H1 (cell line): ENCODE measurements at regions not wholly inside any gene's neighbourhood (a gene's known extent, or its start where the extent isn't known, plus 50 kb on each side); places are given as distances from the start of the nearest gene placed in this dataset.

Experiments
- CTCF ChIA-PET: fragments of 300-600 bp; sonication (Branson Sonifier 250); formaldehyde crosslinking; loops from one replicate; lab custom pipeline; 2021; ENCODE audit not compliant: partially characterized antibody; lab: Charles Lee
- POLR2A ChIA-PET: fragments of 300-600 bp; sonication (Branson Sonifier 250); formaldehyde crosslinking; loops from one replicate; lab custom pipeline; 2021; ENCODE audit warnings: inconsistent platforms; ENCODE audit not compliant: partially characterized antibody; lab: Charles Lee
- DNase-seq, 2 experiments: peaks; one replicate each; pipeline versions ENCODE4 v3.0.0 to v3.0.0-alpha.2; 2010 to 2022; ENCODE audit warnings: low spot score in 2 of 2, low read depth in 1 of 2, mixed read lengths in 1 of 2
- FAIRE-seq: peaks from 2 replicates; lab custom pipeline; 2011; peaks lifted over from hg19 to GRCh38; lab: Jason Lieb, UNC
- H2AFZ ChIP-seq: 2 replicates; pipeline ENCODE4 v1.8.1; 2012; ENCODE audit warnings: low read length, inconsistent platforms
- H2AK5ac ChIP-seq: 2 replicates; pipeline ENCODE4 v1.6.1; 2013; ENCODE audit warnings: low read depth, low read length
- H2BK120ac ChIP-seq: replicated peaks from 2 replicates; pipeline ENCODE3; 2013; ENCODE audit warnings: low read depth, low read length, inconsistent platforms
- H2BK12ac ChIP-seq: 2 replicates; pipeline ENCODE4 v1.6.1; 2013; ENCODE audit warnings: low read depth, low read length
- H2BK15ac ChIP-seq: 2 replicates; pipeline ENCODE4 v1.6.1; 2013; ENCODE audit warnings: low read length
- H2BK20ac ChIP-seq: 2 replicates; pipeline ENCODE4 v1.6.1; 2013; ENCODE audit warnings: low read length
- H2BK5ac ChIP-seq: 2 replicates; pipeline ENCODE4 v1.6.1; 2013; ENCODE audit warnings: low read depth, low read length
- H3K14ac ChIP-seq: 2 replicates; pipeline ENCODE4 v1.6.1; 2013; ENCODE audit warnings: inconsistent platforms; ENCODE audit not compliant: insufficient read length
- H3K18ac ChIP-seq: 2 replicates; pipeline ENCODE4 v1.6.1; 2013; ENCODE audit warnings: low read length; ENCODE audit errors: extremely low read depth
- H3K23ac ChIP-seq: 2 replicates; pipeline ENCODE4 v1.6.1; 2013; ENCODE audit warnings: inconsistent platforms; ENCODE audit not compliant: insufficient read length
- H3K23me2 ChIP-seq: 2 replicates; pipeline ENCODE4 v1.6.1; 2013; ENCODE audit warnings: low read depth, low read length
- H3K27ac ChIP-seq: 2 replicates; pipeline ENCODE4 v1.6.1; 2011; ENCODE audit warnings: low read depth, low read length, inconsistent platforms
- H3K27me3 ChIP-seq, 4 experiments: replicated peaks in 1 of 4; 1 replicate in 1 of 4; 2 replicates in 3 of 4; pipeline versions ENCODE4 v1.6.1 to v1.8.1; 2011 to 2013; ENCODE audit warnings: low read length in 3 of 4, mild to moderate bottlenecking in 3 of 4, inconsistent platforms in 2 of 4, mixed read lengths in 2 of 4, moderate library complexity in 1 of 4; ENCODE audit not compliant: control insufficient read depth in 3 of 4, insufficient read depth in 3 of 4; ENCODE audit errors: extremely low read depth in 1 of 4
- H3K36me3 ChIP-seq, 4 experiments: 2 replicates each; pipeline versions ENCODE4 v1.6.1 to v1.8.1; 2011 to 2013; ENCODE audit warnings: mild to moderate bottlenecking in 4 of 4, low read length in 3 of 4, moderate library complexity in 2 of 4, control low read depth in 1 of 4, inconsistent platforms in 1 of 4; ENCODE audit not compliant: insufficient read depth in 4 of 4, control insufficient read depth in 2 of 4
- H3K4ac ChIP-seq: replicated peaks from 2 replicates; pipeline ENCODE3; 2013; ENCODE audit warnings: low read length, low read depth, mixed read lengths, inconsistent platforms; ENCODE audit not compliant: insufficient read length
- H3K4me1 ChIP-seq, 4 experiments: replicated peaks in 1 of 4; 1 replicate in 1 of 4; 2 replicates in 3 of 4; pipeline versions ENCODE4 v1.6.1 to v1.8.1; 2011 to 2013; ENCODE audit warnings: low read length in 3 of 4, inconsistent platforms in 2 of 4, mixed read lengths in 1 of 4; ENCODE audit not compliant: insufficient read depth in 4 of 4, control insufficient read depth in 3 of 4
- H3K4me2 ChIP-seq, 2 experiments: 2 replicates each; pipeline versions ENCODE4 v1.6.1 to v1.8.1; 2011 to 2013; ENCODE audit warnings: low read depth in 2 of 2, low read length in 2 of 2, control low read depth in 1 of 2, inconsistent platforms in 1 of 2, mild to moderate bottlenecking in 1 of 2; ENCODE audit not compliant: insufficient read depth in 1 of 2
- H3K4me3 ChIP-seq, 4 experiments: fragments of 200-600, 300-600 bp in 1 of 4; sonication (generic), shearing (Covaris generic), sonication (Bioruptor Twin) in 1 of 4; 2 replicates each; pipeline versions ENCODE4 v1.5.1 to v1.8.1; 2011 to 2016; ENCODE audit warnings: low read length in 4 of 4, low read depth in 3 of 4, control low read depth in 2 of 4, inconsistent platforms in 2 of 4, mild to moderate bottlenecking in 2 of 4, mixed read lengths in 1 of 4, moderate library complexity in 1 of 4; ENCODE audit not compliant: insufficient read depth in 2 of 4; ENCODE audit errors: extremely low read depth in 1 of 4
- H3K56ac ChIP-seq: replicated peaks from 2 replicates; pipeline ENCODE3; 2013; ENCODE audit warnings: low read depth, mild to moderate bottlenecking, mixed read lengths, low read length, inconsistent platforms; ENCODE audit not compliant: insufficient read length
- H3K79me1 ChIP-seq: 2 replicates; pipeline ENCODE4 v1.6.1; 2013; ENCODE audit warnings: low read depth, low read length, control low read depth
- H3K79me2 ChIP-seq, 2 experiments: 2 replicates each; pipeline versions ENCODE4 v1.6.1 to v1.8.1; 2012 to 2013; ENCODE audit warnings: low read length in 2 of 2, mild to moderate bottlenecking in 2 of 2, inconsistent platforms in 1 of 2; ENCODE audit not compliant: insufficient read depth in 2 of 2, control insufficient read depth in 1 of 2
- H3K9ac ChIP-seq, 4 experiments: replicated peaks in 1 of 4; 1 replicate in 1 of 4; 2 replicates in 3 of 4; pipeline versions ENCODE4 v1.6.1 to v1.8.1; 2011 to 2013; ENCODE audit warnings: low read depth in 3 of 4, low read length in 3 of 4, control low read depth in 2 of 4, mild to moderate bottlenecking in 2 of 4, moderate library complexity in 2 of 4, inconsistent platforms in 1 of 4; ENCODE audit errors: extremely low read depth in 1 of 4
- H3K9me3 ChIP-seq, 2 experiments: 2 replicates each; pipeline versions ENCODE4 v1.6.1 to v1.8.1; 2012 to 2013; ENCODE audit warnings: mild to moderate bottlenecking in 2 of 2, moderate library complexity in 2 of 2, control low read depth in 1 of 2, inconsistent platforms in 1 of 2, low read depth in 1 of 2, low read length in 1 of 2, mixed read lengths in 1 of 2; ENCODE audit not compliant: insufficient read depth in 2 of 2
- H4K20me1 ChIP-seq, 2 experiments: replicated peaks in 1 of 2; 2 replicates each; pipeline versions ENCODE3 to v1.8.1; 2011 to 2013; ENCODE audit warnings: inconsistent platforms in 2 of 2, low read length in 2 of 2, mild to moderate bottlenecking in 1 of 2; ENCODE audit not compliant: insufficient read depth in 2 of 2, control insufficient read depth in 1 of 2
- H4K5ac ChIP-seq: 2 replicates; pipeline ENCODE4 v1.6.1; 2013; ENCODE audit warnings: low read length, low read depth, mixed read lengths, inconsistent platforms; ENCODE audit not compliant: insufficient read length
- H4K8ac ChIP-seq: 2 replicates; pipeline ENCODE4 v1.8.0; 2013; ENCODE audit warnings: mild to moderate bottlenecking, moderate library complexity, low read length, inconsistent platforms; ENCODE audit not compliant: insufficient read depth; ENCODE audit errors: extremely low read depth
- H4K91ac ChIP-seq: replicated peaks from 2 replicates; pipeline ENCODE3; 2013; ENCODE audit warnings: low read length, mixed read lengths, inconsistent platforms; ENCODE audit not compliant: insufficient read length
- BRCA1 ChIP-seq: IDR thresholded peaks from 2 replicates; pipeline ENCODE4 v1.6.1; 2012; ENCODE audit warnings: low read depth, low read length, improper control_type of control experiment
- CBX8 ChIP-seq: fragments of 300-800, 300-1000 bp; sonication (generic); IDR thresholded peaks from 2 replicates; pipeline ENCODE4 v1.7.1; 2016; ENCODE audit warnings: low read depth, low read length, borderline replicate concordance
- EGR1 ChIP-seq: IDR thresholded peaks from 2 replicates; pipeline ENCODE4 v1.6.1; 2011; ENCODE audit warnings: low read depth, low read length, borderline replicate concordance
- EZH2 ChIP-seq: fragments of 200-600 bp; sonication (generic); IDR thresholded peaks from 2 replicates; pipeline ENCODE4 v1.7.1; 2012; ENCODE audit warnings: low read depth, mild to moderate bottlenecking, moderate library complexity, low read length, inconsistent platforms; ENCODE audit not compliant: severe bottlenecking
- GABPA ChIP-seq: IDR thresholded peaks from 2 replicates; pipeline ENCODE4 v1.6.1; 2011; ENCODE audit warnings: mild to moderate bottlenecking, low read length, moderate library complexity, borderline replicate concordance; ENCODE audit not compliant: insufficient read depth
- HDAC6 ChIP-seq: IDR thresholded peaks from one replicate; pipeline ENCODE4 v1.7.1; 2012; ENCODE audit warnings: low read depth, mild to moderate bottlenecking, inconsistent platforms, low read length, moderate library complexity
- MAFK ChIP-seq: IDR thresholded peaks from 2 replicates; pipeline ENCODE4 v1.6.1; 2012; ENCODE audit warnings: low read depth, mild to moderate bottlenecking, improper control_type of control experiment, low read length
- RNF2 ChIP-seq: fragments of 200-900, 300-1000 bp; sonication (generic); IDR thresholded peaks from 2 replicates; pipeline ENCODE4 v1.7.1; 2016; ENCODE audit warnings: borderline replicate concordance, low read depth, mild to moderate bottlenecking, antibody characterized with exemption, low read length; ENCODE audit not compliant: poor library complexity, severe bottlenecking; ENCODE audit errors: missing control alignments
- SP2 ChIP-seq: IDR thresholded peaks from 2 replicates; pipeline ENCODE4 v1.6.1; 2012; ENCODE audit warnings: mild to moderate bottlenecking, low read length, inconsistent platforms
- TCF12 ChIP-seq: IDR thresholded peaks from 2 replicates; pipeline ENCODE4 v1.6.1; 2011; ENCODE audit warnings: low read depth, mild to moderate bottlenecking, low read length
- USF2 ChIP-seq: IDR thresholded peaks from 2 replicates; pipeline ENCODE4 v1.6.1; 2011; ENCODE audit warnings: low read length, improper control_type of control experiment
- ZNF274 ChIP-seq: IDR thresholded peaks from 2 replicates; pipeline ENCODE4 v1.7.0; 2012; ENCODE audit warnings: low read length, borderline replicate concordance; ENCODE audit errors: extremely low read depth
- WGBS, 2 experiments: shearing (Covaris generic) in 1 of 2; methylation state at CpG; one replicate each; pipeline versions ENCODE4 v1.1.6 to v1.1.7; 2013 to 2015; ENCODE audit warnings: low lambda C conversion rate in 2 of 2, mixed read lengths in 2 of 2, inconsistent platforms in 1 of 2, low coverage in 1 of 2, missing lambda C conversion rate in 1 of 2; ENCODE audit not compliant: insufficient replicate concordance in 2 of 2, insufficient coverage in 1 of 2, insufficient read length in 1 of 2; ENCODE audit errors: extremely low coverage in 1 of 2, missing lambda C conversion rate in 1 of 2; 5-methylcytosine and 5-hydroxymethylcytosine counted together

GRCh38 chr1:194300340-194300739 is 1113.9 kb upstream of the B3GALT2 start:
- 100% methylated on average over 1 of the region's 1 CpG; no CpG with 5 or more reads in 1 of the 2 experiments for WGBS, 2 experiments
- no peaks in the 10 kb centered on the region for H4K20me1 ChIP-seq
- H3K4me2 ChIP-seq, result no peak overlapping the region
- H2BK20ac ChIP-seq, result no peak overlapping the region
- no peak overlapping the region for H4K8ac ChIP-seq
- no peaks in the 10 kb centered on the region for H3K23me2 ChIP-seq
- H3K14ac ChIP-seq, result no peak overlapping the region
- H3K79me1 ChIP-seq, result no peaks in the 10 kb centered on the region
- CTCF ChIA-PET, result interaction anchor here (1.9 kb wide), 1 partner anchor 183 kb away, joined by 4 read pairs; no protein-coding TSS in a partner anchor
- no peaks in the 10 kb centered on the region for H3K27me3 ChIP-seq
- H3K18ac ChIP-seq, result no peak overlapping the region
- no peak for TF ChIP-seq RNF2
- TF ChIP-seq EGR1, result no peak
- TF ChIP-seq SP2, result no peak
- no peak for TF ChIP-seq HDAC6
- no peak for TF ChIP-seq CBX8
- no peak for TF ChIP-seq USF2
- no peak for TF ChIP-seq MAFK
- no peak for TF ChIP-seq BRCA1
- no peak for TF ChIP-seq GABPA
- TF ChIP-seq ZNF274, result no peak
- TF ChIP-seq EZH2, result no peak
- no peak for TF ChIP-seq TCF12
- H3K23ac ChIP-seq, result no peak overlapping the region
- no peaks in the 10 kb centered on the region for H3K4me1 ChIP-seq
- FAIRE-seq (no peak), DNase-seq (no peak)
- no peak overlapping the region for H2BK120ac ChIP-seq
- no peaks in the 10 kb centered on the region for H3K9me3 ChIP-seq
- no peak overlapping the region for H3K4ac ChIP-seq
- no peak overlapping the region for H3K56ac ChIP-seq
- no peak overlapping the region for H4K5ac ChIP-seq
- H2AFZ ChIP-seq, result no peak overlapping the region
- no peaks in the 10 kb centered on the region for H3K36me3 ChIP-seq
- no peak overlapping the region for H4K91ac ChIP-seq
- POLR2A ChIA-PET, result no interaction called here
- H2AK5ac ChIP-seq, result no peak overlapping the region
- H2BK12ac ChIP-seq, result no peak overlapping the region
- H2BK15ac ChIP-seq, result no peak overlapping the region
- H3K27ac ChIP-seq, result no peak overlapping the region
- H3K4me3 ChIP-seq, result no peak overlapping the region
- no peak overlapping the region for H2BK5ac ChIP-seq
- H3K9ac ChIP-seq, result no peak overlapping the region
- H3K79me2 ChIP-seq, result no peaks in the 10 kb centered on the region
